ENCODE measurements at regions not wholly inside any gene's neighbourhood (a gene's known extent, or its start where the extent isn't known, plus 50 kb on each side); places are given as distances from the start of the nearest gene placed in this dataset.

DNA sequence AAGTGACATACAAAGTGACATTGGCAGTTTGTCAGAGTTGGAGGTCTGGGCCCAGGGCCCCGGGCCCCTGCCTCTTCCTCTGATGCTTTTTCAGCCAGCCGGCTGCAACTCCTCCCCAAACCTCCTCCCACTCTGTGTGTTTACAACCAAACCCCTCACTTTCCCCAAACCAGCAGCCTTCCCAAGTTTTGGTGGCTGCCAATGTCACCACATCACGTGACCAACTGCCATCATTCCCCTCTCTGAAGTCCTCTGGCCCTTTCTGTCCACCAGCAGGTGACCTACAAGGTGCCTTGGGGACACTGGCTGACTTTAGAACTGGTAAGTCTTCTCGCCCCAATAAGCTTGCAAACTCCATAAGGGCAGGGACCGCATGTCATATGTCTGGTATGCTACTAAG, 357.7 kb downstream of the BCOR start:
- TF ChIP-seq, protein P1, sequence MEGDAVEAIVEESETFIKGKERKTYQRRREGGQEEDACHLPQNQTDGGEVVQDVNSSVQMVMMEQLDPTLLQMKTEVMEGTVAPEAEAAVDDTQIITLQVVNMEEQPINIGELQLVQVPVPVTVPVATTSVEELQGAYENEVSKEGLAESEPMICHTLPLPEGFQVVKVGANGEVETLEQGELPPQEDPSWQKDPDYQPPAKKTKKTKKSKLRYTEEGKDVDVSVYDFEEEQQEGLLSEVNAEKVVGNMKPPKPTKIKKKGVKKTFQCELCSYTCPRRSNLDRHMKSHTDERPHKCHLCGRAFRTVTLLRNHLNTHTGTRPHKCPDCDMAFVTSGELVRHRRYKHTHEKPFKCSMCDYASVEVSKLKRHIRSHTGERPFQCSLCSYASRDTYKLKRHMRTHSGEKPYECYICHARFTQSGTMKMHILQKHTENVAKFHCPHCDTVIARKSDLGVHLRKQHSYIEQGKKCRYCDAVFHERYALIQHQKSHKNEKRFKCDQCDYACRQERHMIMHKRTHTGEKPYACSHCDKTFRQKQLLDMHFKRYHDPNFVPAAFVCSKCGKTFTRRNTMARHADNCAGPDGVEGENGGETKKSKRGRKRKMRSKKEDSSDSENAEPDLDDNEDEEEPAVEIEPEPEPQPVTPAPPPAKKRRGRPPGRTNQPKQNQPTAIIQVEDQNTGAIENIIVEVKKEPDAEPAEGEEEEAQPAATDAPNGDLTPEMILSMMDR (optimal IDR thresholded peaks at IDR 0.05 in 1 of 3, IDR thresholded peaks at IDR 0.05 in 1 of 3, conservative IDR thresholded peaks at IDR 0.05 in 1 of 3; ENCODE audit: extremely low read depth in 1 of 3, insufficient read depth in 2 of 3, low read length in 3 of 3) = no peak
- no peak for TF ChIP-seq EZH2 (IDR thresholded peaks at IDR 0.05; ENCODE audit: low read length)

All from keratinocyte (primary cell).